Myocyte (in vitro differentiated cells): ENCODE measurements at regions not wholly inside any gene's neighbourhood (a gene's known extent, or its start where the extent isn't known, plus 50 kb on each side); places are given as distances from the start of the nearest gene placed in this dataset.

Experiments
- DNase-seq: peaks from one replicate; pipeline ENCODE4 v3.0.0-alpha.2; 2012; ENCODE audit warnings: low read depth

- DNase-seq, result no peak
Observed at GRCh38 chr2:2874805-2875204, 502.8 kb downstream of the EIPR1 start.

DNA sequence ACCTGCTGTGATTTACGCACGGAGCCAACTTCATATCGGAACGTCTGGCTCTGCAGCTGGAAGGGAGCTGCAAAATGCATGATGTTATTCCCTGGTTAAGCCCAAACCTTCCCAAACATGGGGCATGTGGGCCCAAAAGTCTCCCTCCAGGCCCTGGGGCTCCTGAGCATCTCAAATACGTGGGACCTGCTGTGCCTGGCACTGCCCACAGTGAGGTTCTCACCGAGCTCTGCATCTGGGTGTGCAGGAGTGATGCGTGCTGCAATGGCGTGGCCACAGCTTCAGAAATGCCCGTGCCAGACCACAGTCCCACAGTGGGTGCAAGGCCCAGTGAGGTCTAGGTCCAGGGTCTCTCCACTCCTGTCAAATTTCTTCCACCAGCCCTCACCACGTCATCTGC is 503.3 kb downstream of the EIPR1 start:
- no peak for DNase-seq

DNA sequence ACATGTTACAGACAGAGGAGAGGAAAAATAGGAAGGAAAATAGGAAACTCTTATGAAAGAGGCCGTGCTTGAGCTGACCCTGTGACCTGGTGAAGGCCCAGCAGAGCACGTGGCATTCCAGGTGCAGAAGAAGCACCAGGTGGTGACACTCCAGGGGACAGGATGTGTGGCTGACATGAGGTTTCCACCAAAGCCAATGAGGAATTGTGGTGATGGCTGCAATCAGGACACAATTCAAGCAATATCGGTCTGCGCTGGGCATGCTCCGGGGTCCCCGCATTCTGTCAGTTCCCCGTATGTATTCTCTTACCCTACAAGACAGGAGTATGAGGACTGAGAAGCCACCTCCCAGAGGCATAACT is 504.2 kb downstream of the EIPR1 start:
- DNase-seq, result no peak

GRCh38 chr2:2872713-2873449 is 504.7 kb downstream of the EIPR1 start:
- no peak for DNase-seq

DNA sequence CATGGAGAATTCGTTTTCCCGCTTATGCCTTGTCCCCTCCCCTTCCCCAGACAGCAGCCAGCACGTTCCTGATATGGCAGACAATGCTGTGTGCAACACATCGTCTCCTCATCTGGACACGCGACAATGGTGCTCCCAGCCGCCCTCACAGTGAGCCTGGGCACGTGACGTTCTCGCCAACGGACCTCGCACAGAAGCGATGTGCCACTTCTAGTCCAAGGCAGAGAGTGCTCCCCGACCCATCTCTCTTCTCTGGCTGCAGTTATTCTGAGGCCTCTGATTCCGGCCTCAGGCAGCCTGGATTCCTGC is 505.4 kb downstream of the EIPR1 start:
- no peak for DNase-seq

DNA sequence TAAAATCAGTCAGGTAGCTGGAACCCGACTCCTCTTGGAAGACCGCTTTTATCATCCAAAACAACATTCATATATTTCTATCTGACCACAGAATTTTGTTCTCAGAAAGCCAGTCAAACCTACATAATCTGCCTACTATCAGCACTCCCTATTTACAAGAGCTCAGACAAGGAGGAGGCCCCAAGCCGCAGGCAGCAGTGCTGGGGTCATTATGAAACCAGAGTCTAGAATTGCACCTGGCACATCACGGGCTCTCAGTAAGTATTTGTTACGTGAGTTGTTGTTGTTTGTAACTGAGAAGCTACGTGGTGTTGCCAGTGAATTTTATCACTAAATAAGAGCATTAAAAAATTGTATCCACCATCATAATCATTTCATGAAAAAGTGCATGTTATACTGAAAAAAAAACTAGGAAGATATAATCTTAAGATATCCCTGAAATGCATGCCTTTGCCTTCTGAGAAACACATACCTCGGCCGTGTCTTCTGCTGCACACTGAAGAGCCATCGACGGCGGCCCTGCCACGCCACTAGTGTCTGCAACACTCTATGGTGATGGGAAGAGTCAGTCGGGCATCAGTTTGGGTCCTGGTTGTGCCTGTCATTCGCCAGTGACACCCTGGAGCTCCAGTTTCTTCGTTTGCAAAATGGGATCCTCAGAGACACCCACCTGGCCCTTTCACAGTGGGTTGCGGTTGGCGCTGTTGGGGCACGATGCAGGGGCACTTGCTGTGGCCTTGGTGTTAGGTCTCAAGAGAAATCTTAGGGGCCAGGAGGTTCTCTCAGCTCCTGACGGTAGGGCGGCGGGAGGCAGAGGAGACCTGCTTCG is 505.9 kb downstream of the EIPR1 start:
- DNase-seq, result no peak

DNA sequence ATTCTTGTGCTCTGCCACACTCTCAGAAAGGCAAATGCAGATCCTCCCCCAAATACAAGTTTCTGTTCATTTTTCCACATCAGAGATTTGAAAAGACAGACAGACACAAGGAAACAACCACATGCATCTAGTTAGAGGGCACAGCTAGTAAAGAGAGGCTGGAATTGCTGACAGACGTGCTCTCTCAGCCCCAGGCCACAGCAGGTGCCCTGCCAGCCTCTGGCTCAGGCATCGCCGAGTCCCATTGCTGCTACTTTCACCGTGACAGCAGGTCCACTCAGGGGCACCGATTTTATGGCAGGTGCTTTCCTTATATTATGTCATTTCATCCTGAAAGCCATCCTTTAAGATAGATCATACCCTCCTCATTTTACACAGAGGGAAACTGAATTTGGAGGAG is 507.5 kb downstream of the EIPR1 start:
- DNase-seq, result no peak

- no peak for DNase-seq
Observed at GRCh38 chr2:2869553-2869952, 508.1 kb downstream of the EIPR1 start.

GRCh38 chr2:2868085-2868484 is 509.5 kb downstream of the EIPR1 start:
- no peak for DNase-seq

GRCh38 chr2:2867397-2867979 is 510.1 kb downstream of the EIPR1 start:
- no peak for DNase-seq

DNA sequence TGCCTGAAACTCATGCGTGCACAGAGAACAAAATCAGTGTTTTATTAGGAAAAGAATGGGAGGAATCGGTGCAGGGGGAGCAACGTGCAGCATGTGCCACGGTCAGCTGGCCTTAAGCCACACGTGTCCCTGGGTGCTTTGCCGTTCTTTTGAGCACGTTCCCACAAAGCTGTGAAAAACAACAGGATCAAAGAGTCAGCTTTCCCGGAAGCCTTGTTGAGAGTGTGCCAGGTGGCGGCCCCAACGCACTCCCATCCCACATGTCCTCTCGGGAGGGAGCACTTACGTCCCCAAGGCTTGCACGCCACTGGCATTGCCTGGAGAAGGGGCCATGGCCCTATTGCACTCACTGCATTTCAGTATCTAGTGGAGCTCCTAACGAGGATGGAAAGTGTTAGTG is 511.2 kb downstream of the EIPR1 start:
- DNase-seq, result no peak

DNA sequence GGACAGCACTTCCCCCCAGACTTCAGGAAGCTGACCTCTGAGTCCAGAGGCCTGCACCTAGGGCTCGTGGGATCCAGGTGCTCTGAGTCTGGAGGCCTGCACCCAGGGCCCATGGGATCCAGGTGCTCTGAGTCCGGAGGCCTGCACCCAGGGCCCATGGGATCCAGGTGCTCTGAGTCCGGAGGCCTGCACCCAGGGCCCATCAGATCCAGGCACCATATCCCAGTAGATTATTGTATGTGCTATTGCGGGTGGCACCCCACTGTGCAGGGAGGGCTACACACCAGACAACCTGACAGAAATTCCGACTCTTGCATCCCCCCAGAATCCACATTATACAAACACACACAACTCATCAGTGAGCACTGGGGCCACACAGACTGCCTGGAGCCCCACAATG is 515.2 kb downstream of the EIPR1 start:
- no peak for DNase-seq

GRCh38 chr2:2861666-2862240 is 515.9 kb downstream of the EIPR1 start:
- no peak for DNase-seq

- no peak for DNase-seq
Observed at GRCh38 chr2:2860589-2861300, 516.9 kb downstream of the EIPR1 start.

DNA sequence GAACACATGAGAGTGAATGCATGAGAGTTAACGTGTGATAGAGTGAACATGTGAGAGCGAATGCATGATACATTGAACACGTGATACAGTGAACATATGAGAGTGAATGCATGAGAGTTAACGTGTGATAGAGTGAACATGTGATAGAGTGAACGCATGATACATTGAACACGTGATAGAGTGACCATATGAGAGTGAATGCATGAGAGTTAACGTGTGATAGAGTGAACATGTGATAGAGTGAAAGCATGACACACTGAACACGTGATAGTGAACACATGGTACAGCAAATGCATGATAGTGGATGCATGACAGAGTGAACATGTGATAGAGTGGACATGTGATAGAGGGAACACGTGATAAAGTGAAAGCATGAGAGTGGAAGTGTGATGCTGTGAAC is 517.9 kb downstream of the EIPR1 start:
- DNase-seq, result no peak

DNA sequence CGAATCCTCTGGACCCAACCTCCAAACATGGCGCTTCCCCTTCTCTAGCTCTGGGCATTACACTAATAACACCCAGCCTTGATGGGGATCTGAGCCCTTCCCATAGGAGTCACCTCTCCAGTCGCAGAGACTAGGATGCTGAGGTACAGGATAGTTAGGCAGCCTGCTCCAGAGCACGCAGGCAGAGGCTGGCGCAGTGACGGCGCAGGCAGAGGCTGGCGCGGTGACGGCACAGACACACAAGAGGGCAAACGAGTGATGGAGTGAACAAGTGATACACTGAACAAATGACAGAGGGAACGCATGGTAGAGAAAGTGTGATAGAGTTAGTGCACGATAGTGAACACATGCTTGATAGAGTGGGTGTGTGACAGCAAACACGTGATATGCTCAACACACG is 518.5 kb downstream of the EIPR1 start:
- DNase-seq, result no peak

DNA sequence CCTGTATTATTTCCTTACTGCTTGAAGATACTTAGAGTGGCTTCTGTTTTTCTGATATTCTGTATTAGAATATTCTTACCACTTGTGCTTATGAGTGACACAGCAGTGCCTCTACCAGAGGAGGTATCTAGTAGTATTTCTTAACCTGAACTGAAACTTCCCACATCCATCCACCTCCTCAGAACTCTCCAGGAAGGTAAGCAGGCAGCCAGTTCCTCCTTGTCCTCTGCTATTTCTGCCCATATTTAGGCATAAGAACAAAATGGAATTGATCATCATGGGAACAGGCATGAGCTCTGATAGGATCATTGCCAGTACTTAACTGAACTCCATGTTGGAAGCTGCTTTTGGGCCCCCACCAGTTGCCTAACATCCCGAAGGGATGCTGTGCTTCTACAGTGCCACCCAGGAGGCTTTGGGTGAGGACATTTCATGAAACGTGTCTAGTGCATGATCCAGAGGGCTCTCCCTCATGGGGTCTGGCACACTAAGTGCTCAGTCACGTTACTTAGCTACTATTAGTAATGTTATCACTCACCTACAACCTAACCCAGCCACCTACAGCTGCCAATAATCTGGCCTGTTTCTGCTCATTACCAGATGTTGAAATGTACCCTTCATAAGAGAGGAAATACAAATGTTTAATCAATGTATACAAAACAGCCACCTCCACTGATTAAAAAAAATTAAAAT is 520.7 kb downstream of the EIPR1 start:
- DNase-seq, result no peak

GRCh38 chr2:2855297-2855696 is 522.3 kb downstream of the EIPR1 start:
- DNase-seq, result no peak

DNA sequence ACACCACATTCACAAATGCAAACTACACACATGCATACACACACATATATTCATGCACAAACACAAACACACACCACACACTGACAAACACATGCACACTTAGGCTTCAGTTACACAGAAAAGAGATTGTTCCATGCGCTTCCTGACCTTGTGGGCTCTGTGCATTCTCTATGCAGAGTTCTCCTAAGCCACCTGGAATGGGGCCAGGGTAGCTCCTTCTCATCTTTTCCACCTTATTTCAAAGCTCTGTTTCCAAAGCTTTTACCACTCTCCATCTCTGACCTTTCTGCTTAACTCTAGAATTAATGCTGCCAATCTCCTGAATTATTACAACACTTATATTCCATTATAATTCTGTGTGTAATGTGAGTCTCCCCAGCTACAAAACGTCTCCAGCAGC is 522.3 kb upstream of the MYT1L start:
- no peak for DNase-seq

GRCh38 chr2:2851806-2852777 is 521.0 kb upstream of the MYT1L start:
- DNase-seq, result no peak
